RPMI7951 (cell line): ENCODE measurements at regions not wholly inside any gene's neighbourhood (a gene's known extent, or its start where the extent isn't known, plus 50 kb on each side); places are given as distances from the start of the nearest gene placed in this dataset.
"Not testable (repeated sequence)": the region's sequence is repeated elsewhere in the genome, so short reads cannot be mapped to it uniquely, and the experiment has no call there.

Experiments used
- DNase-seq: peaks from one replicate; pipeline ENCODE4 v3.0.0-alpha.2; 2012; ENCODE audit warnings: low read depth

GRCh38 chr3:39558775-39559306 is 91.4 kb downstream of the MOBP start:
- DNase-seq: no peak

- no peak for DNase-seq
Observed at GRCh38 chr3:39559543-39559942, 92.1 kb downstream of the MOBP start.

- no peak for DNase-seq
Observed at GRCh38 chr3:39568508-39568907, 101.0 kb downstream of the MOBP start.

GRCh38 chr3:39569095-39569494 is 101.6 kb downstream of the MOBP start:
- DNase-seq: no peak

GRCh38 chr3:39573392-39573791 is 105.9 kb downstream of the MOBP start:
- DNase-seq: no peak

- no peak for DNase-seq
Observed at GRCh38 chr3:39577541-39577940, 110.1 kb downstream of the MOBP start.

- not testable (repeated sequence) for DNase-seq
Observed at GRCh38 chr3:39586215-39586614, 118.7 kb downstream of the MOBP start.

GRCh38 chr3:39587113-39587512 is 119.6 kb downstream of the MOBP start:
- DNase-seq: no peak

- no peak for DNase-seq
Observed at GRCh38 chr3:39590806-39591205, 123.3 kb downstream of the MOBP start.

- peak; percentile 46 for DNase-seq
Observed at GRCh38 chr3:39592311-39593050, 125.0 kb downstream of the MOBP start.

GRCh38 chr3:39593341-39593740 is 125.9 kb downstream of the MOBP start:
- no peak for DNase-seq

GRCh38 chr3:39601241-39601640 is 133.8 kb downstream of the MOBP start:
- no peak for DNase-seq

GRCh38 chr3:39605837-39606236 is 138.4 kb downstream of the MOBP start:
- no peak for DNase-seq

GRCh38 chr3:39626198-39626597 is 158.7 kb downstream of the MOBP start:
- DNase-seq: no peak

- DNase-seq: no peak
Observed at GRCh38 chr3:39631136-39631535, 163.7 kb downstream of the MOBP start.

GRCh38 chr3:39637807-39638206 is 170.3 kb downstream of the MOBP start:
- DNase-seq: peak; percentile 51

- no peak for DNase-seq
Observed at GRCh38 chr3:39638301-39638700, 170.8 kb downstream of the MOBP start.

- peak; percentile 95 for DNase-seq
Observed at GRCh38 chr3:39639344-39640236, 169.8 kb upstream of the MYRIP start.

- no peak for DNase-seq
Observed at GRCh38 chr3:39641274-39641673, 168.1 kb upstream of the MYRIP start.

- DNase-seq: peak; percentile 39
Observed at GRCh38 chr3:39644176-39644575, 165.2 kb upstream of the MYRIP start.

- DNase-seq: not testable (repeated sequence)
Observed at GRCh38 chr3:39651256-39651655, 158.2 kb upstream of the MYRIP start.

- DNase-seq: no peak
Observed at GRCh38 chr3:39651993-39652739, 157.2 kb upstream of the MYRIP start.
